NCI-H2029 treated with DMSO at 0.1 percent for 48 hours (cell line): ENCODE measurements at regions not wholly inside any gene's neighbourhood (a gene's known extent, or its start where the extent isn't known, plus 50 kb on each side); places are given as distances from the start of the nearest gene placed in this dataset.

Source experiments
- DNase-seq: peaks from one replicate; lab custom pipeline; 2025; lab: John Stamatoyannopoulos, UW

DNA sequence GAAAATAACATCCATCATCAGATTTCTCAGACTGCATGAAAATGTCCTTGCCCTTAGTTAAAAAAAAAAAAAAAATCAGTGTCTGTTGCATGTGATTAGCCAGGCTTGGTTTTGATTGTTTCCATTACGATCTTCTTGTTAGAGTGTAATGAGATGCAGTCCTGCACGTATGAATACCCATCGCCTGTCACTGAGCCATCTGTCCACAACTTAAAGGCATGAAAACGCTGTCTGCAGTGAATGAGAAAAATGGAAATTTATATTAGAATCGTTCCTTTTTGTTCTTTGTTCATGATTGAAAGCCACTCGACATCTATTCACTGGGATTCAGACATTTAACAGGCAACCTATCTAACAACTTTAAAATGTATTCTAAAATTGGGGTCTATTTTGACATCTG is 521.7 kb upstream of the SPHKAP start:
- no peak for DNase-seq

DNA sequence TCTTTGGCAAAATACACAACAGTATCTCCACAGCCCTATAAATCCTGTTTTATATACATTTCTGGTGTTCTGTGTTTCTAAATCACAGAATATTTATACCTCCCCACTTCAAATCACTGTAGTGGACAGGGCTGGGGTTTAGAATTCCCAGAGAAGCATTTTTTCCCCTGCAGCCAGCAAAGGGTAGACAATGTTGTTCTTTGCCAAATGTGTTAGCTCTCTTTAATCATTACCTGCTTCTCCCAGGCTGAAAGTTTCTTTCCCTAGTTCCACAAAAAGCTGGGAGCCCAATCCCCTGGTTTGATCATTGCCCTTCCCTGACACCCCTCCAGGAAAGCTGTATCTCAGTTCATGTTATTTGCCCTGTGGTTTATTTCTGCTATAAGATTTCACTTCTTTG is 520.0 kb upstream of the SPHKAP start:
- no peak for DNase-seq

DNA sequence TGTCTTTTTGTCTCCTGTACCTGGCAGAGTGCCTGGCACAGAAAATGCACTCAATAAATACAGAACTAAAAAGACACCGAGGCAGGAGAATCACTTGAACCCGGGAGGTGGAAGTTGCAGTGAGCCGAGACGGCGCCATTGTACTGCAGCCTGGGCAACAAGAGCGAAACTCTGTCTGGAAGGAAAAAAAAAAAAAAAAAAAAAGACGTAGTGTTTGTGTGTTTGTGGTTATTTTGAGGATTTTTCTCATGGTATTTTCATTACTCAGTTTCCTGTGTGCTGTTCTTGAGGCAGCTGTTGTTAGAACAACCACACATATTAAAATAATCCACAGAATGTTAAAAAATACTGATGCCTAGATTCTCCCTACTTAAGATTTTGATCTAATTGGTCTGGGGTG is 519.2 kb upstream of the SPHKAP start:
- DNase-seq, result no peak

DNA sequence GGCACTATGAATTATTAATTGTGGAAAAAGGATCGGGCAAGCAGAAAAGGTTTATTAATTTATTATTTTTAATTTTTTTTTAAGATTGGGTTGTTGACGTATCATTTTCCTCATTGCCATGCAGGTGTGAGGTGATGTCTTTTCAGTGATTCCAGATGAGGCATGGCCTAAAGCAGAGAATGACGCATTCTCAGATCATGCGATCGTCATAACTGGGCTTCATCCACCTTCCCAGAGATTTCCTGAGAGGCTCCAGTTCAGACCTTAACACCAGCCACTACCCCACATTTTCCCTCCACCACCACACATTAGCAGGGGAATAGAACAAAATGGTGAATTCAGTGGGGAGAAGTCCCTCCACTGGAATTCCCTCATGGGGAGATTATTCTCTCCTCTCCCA is 518.4 kb upstream of the SPHKAP start:
- DNase-seq, result no peak

DNA sequence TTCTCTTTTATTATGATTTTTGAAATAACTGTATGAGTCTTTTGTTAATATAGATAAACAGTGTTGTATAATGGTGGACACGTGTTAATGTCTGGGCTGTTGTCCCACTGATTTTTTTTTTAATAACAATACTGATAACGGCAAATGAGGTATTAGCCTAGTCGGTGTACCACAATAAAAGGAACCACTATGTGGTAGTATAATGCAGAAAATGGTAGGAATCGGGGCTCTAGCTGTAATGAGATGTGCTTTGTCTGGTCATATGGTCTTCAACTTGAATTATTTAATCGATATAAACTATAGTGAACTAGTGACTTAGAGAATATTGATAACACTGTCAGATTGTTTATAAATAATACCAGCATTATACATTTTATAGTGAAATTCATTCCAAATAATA is 517.9 kb upstream of the SPHKAP start:
- DNase-seq, result no peak

DNA sequence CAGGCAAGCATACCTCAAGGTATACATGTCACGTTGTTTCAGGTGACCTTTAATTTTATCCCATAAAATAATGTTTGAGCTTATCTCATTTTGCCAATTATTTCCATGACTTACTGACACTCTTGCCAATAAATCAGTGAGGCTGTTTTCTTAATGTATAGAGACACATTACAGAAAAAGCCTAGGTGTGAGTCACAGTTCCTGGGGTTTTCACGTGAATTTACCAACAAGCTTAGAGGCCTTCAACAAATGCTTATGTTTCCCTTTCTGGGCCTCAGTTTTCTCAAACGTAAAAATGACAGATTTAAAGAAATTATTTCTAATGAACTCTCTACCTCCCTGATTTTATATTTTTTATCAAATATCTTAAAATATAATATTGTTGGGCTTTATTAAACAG is 517.5 kb upstream of the SPHKAP start:
- no peak for DNase-seq

DNA sequence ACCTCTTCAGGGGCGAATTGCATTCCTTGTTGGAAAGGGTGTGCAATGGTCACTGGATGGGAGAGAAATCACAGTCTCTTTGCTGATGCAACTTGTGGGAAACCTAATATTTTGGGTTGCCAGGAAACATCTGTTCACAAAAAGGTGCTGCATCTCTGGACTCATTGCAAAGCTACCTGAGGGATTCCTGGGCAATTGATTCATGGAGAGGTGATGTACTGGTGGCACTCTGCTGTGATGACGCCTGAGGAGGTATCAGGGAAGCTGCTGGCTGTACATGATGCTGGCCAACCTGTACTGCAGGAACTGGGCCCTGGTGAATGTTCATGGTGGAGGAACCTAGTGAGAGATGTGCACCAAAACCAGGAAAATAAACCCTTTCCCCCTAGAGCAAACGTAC is 516.0 kb upstream of the SPHKAP start:
- no peak for DNase-seq

DNA sequence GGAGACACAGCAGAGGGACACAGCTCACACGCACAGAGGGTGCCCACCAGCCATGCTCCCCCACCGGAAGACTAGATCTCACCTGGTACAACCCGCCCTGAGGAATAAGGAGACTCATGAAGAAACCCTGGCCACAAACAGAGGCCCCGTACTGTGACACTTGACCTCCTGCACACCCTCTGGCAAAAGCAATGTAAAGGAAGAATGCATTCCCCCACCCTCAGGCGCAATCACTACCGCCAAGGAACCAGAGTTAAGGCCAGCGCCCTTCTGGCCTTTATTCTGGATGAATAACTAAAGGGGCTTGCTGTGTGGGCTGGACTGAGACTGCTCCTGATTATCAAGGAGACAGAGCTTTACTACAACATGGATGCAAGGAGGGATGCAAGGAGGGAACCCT is 509.2 kb upstream of the SPHKAP start:
- no peak for DNase-seq

DNA sequence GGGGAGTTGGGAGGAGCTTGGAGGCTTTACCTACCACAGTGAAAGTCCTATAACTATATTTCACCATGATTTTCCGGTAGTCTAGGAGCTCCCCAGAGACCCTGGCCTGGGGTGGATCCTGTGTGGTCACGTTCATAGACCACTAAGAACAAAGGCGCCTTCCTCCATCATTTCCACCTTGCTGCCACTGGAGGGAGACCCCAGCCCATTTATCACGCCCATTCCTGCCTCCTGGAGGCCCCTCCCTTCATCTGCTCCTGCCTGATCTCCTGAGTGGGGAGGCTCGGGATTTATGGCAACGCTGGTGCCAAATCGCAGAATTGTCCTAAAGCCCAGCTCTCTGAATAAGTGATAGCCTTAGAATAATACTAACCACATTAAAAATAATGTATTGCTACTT is 507.6 kb upstream of the SPHKAP start:
- DNase-seq, result no peak

DNA sequence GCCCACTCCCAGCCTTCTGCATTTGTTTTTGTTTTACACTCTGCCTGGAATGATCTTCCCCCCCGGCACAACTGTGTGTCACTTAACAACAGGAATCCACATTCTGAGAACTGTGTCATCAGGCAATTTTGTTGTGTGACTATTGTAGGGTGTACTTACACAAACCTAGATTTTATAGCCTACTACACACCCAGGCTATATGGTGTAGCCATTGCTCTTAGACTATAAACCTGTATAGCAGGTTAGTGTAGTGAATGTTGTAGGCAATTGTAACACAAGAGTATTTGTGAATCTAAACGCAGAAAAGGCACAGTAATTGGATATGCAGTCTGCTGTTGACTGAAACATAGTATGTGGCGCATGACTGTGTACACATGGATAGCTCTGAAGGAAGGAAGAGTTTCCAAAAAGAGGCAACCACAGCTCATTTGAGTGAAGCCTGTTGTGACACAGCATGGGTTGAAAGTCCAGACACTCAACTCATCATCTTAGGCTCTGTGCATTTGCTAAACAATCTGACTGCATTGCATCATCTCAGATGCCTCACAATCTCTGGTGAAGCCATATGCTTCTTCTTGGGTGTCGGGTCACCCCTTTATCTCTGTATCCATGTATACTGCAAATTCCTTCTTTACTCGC is 506.6 kb upstream of the SPHKAP start:
- no peak for DNase-seq

DNA sequence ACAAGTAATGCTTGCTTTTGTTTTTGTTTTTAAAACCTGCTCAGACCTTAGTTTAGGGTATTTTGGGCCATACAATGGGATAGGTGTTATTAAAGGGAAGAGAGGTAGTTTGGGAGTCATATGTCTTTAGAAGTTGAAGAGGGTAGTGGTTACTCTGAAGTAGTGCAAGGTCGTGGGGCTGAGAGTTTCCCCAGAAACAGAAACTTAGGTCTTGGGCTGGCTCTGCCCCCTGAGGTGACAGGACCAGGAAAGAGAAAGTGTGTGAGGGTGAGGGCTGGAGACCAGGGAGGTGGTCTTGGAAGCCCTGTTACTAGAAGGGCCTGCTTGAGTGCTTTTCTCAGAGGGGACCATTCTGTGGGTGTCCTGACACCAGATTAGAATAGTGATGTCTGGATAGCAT is 500.5 kb upstream of the SPHKAP start:
- DNase-seq, result no peak

DNA sequence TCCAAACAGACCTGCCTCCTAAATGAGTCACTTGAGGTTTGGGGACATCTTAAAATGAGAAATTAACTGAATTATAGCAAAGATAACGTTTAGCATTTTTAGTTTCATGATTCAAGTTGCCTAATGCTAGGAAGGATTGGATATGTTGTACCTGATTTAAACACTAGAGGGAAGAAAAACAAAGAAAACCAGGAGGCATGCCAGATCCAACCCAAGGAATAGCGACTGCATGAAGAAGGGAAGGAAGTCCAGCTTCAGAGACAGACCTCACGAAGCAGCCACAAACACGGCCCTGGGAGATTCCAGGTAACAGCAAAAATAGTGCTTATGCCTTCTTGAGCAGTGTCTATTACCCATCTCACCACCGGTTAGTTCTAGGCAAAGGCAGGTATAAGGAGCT is 499.9 kb upstream of the SPHKAP start:
- DNase-seq, result no peak

DNA sequence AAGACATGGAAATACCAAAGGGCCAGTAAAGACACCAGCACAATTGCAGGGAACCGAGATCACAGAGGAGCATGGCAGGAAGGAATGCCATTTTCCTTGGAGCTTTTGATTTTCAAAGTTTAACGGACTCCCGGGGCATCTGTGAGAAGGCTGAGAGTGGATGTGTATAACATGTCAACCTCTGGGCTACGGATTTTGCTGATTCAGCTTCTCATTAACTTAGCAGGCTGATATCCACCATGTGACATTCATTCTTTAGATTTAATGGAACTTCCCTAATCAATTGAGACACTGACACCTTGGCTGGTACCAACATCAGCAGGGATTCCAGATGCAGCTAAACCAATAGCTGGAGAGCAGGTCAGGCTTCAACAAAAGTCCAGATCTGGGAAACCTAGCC is 496.6 kb upstream of the SPHKAP start:
- no peak for DNase-seq

DNA sequence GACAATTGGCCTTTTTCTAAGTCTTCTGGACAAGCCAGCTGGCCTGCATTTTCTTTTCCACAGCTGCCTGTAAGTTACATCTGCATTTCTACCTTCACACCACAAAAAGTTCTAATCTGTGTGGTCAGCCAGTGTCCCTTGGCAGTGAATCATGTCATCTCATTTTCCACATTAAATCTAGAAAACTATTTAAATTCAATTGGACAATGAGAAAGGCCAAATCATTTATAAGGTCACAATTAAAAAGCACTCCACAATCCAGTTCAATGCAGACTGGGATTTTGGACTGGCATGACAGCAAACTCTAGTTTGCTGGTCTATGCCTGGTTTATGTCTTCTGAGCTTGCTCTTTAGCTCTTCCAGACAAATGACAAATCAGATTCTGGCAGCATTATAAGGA is 494.2 kb upstream of the SPHKAP start:
- no peak for DNase-seq

DNA sequence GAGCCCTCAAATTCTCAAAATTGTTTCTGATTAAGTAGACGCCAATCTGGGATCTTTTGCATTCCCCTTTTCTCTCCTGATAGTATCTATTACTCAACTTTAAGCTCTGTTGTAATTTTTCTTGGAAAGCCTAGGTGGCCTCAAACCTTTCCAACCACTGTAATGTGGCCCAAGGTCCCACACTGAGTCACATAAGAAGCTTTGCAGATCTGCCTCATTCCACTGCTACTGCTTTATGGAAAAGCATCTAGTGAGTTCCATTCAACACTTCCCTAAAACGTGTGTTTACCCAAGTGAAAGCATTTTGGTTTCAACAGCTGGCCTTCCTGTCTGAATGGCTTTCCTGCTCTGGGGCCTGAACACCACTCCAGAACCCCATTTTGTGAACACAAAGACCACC is 493.6 kb upstream of the SPHKAP start:
- DNase-seq, result no peak

DNA sequence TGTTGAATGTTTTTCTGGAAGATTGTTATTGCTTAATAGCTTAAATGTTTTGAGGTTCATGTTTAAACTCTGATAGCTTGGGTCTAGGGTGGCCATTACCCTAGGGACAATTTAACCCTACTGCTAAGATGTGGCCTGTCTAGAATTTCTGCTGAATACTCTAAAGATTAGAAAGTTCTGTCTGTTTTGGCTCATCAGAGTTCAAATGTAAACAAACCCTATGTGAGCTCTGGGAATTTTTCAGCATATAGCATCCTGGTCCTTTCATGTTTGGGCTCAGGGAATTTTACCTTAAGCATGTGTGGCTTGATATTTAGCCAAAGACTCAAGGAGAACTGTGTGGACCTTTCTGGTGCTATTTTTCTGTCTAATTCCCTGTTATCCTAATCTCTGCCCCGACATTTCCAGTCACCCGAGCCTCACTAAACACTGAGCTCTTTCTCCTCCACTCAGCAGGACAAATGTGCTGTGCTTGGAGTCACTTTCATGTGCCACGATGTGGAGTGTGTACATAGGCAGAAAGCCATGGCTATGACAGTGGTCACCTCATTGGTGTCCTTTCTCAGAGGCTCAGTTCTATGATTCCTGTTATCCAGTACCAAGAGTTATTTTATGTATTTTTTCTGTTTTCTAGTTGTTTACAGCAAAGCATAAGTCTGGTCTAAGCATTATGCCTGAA is 492.5 kb upstream of the SPHKAP start:
- DNase-seq, result peak; percentile 16

DNA sequence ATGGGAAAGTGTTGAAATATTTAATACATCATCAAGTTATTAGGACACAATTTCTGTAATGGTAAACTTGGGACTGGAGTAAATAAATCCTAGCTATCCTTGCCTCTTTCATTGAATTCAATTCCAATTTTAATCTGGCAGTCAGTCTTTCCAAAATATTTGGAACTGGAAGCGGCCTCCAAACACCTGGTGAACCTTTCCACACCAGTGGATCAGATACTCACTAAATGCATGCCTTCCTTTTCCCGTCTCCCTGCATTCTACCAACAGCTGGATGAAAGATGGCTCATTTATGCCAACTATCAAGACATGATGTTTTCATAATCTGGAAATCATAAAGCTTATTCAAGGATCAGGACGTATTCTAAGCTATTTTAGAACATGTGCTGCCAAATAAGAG is 488.2 kb upstream of the SPHKAP start:
- DNase-seq, result no peak

DNA sequence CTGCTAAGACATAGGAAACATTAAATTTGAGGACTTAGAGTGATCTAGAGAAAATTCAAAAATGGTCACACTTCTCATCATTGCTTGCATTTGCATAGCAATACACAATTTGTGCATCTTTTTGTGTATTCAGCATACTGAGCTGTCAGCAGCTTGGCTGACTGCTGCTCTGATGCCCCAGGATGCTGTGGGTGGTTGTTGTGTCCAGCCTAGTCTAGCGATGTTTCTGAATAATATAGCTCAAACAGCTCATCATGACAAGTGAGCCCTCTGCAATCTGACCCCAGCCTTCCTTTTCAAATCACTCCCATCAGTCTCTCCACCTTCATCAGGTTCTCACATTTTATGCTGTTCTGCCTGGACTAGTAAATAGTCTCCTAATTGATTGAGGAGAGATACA is 483.7 kb upstream of the SPHKAP start:
- no peak for DNase-seq

DNA sequence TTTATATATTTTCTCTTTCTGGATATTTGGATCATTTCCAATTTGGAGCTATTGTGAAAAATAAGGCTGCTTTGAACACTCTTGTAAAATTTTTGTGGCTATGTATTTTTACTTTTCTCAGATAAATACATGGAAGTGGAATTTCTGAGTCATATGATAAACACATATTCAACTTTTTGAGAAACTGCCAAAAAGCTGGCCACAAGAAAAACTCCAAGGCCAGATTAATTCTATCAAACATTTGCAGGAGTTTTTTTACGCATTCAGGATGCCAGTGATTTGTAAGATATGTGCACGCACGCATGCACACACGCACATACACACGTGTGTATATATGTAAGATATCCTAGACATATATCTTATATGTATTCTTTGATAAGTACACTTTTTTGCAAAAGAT is 477.5 kb upstream of the SPHKAP start:
- no peak for DNase-seq

DNA sequence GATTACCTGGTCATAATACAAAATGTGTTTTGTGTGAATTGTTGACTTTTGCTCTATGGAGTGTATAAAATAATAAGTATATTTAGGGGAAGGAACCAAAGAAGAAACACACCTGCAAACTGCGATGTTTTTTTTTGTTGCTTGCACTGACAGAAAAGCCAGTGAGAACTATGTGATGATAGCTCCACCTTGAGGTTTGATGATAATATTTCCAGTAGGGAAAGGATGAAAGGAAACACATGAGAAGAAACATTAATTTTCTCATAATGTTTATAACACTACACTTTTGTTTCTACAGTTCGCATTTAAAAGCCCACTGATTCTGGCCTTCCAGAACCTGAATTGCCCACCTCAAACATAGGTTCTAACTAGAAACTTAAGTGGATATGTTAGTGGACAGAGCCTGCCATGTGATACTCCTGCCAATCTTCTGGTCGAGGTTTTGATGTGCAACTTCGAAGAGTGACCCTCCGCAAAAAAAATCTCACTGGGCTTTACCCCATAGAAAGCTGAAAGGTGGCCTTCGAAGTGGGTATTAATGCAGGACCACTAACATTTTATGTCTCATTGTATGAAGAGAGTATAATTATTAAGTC is 476.4 kb upstream of the SPHKAP start:
- peak; percentile 47 for DNase-seq

DNA sequence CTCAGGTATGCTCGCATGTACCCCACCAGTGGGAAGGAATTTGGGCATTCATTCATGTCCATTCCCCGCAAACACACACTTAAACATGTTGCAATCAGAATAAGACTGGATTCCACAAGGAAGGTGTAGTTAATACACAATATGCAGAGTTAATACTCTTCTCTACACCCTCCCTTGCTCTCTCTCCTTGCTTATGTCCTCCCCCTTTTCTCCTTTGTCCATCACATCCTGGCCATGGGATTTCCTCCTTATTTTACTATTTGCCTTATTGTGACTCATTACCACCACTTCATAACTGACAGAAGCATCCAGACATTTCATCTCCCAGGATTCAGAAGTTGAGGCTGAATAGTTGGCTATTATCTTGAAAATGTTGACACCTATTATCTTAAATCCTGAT is 473.8 kb upstream of the SPHKAP start:
- no peak for DNase-seq

DNA sequence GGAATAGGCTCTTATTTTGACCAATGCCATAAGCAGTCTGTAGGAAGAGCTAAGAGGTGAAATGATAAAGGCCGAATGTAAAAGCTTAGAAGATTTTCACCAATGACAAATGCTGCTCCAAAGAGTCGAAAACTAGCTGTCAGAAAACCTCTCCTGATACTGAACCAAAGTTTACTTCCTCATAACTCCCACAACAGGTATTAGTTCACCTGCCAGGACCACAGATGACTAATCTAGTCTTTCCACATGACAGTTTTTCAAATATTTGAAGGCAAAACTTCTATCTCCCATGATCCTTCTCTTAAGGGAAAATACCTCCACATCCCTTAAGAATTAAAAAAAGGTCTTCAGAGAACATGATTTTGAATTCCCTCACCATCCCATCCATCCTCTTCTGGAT is 473.2 kb upstream of the SPHKAP start:
- no peak for DNase-seq

DNA sequence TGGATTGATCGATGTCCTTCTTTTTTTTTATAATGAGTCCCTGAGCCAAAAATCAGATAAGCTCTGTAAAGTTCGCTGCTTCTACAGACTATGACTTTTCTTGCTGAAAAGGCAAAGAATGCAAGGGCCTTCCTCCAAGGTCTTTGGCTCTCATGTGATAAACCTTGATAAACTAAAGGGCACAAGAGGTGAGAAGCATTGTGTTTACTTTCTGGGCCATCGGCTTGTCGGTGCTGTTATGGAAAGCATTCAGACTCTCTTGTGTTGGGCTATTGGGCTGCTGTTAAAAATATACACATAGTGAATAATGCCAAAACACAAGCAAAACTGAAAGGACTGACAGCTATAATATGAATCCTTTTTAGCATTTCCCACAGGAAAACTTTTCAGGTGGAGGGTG is 472.4 kb upstream of the SPHKAP start:
- no peak for DNase-seq

DNA sequence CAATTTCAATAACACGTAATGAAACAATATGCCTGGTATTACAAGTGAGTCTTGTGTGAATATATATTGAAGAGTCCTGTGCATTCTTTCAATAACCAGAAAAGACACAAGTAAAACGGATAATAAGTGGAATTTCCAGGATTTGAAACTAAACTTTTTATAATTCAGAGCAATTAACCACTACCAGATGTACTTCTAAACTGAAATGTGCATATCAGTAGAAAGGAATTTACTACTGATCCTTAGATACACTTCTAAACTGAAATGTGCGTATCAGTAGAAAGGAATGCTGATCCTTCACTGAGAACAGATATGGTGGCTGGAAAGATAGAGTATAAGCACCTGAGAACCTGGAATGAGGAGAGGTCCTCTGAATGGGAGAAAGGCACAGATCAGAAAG is 470.9 kb upstream of the SPHKAP start:
- DNase-seq, result no peak
